Activated T-helper 17 cell treated with anti-CD3 and anti-CD28 coated beads, Interleukin-2, amount 50 U/mL, for 72 hours (primary cell): ENCODE measurements at regions not wholly inside any gene's neighbourhood (a gene's known extent, or its start where the extent isn't known, plus 50 kb on each side); places are given as distances from the start of the nearest gene placed in this dataset.

Experiments
- ATAC-seq: fragments of 150-1000 bp; cut with Tn5 transposase; replicated peaks from 2 replicates; pipeline ENCODE4 v1.10.0; 2021; ENCODE audit warnings: mild to moderate bottlenecking, moderate library complexity
- H3K27ac Mint-ChIP-seq: one replicate; pipeline ENCODE4 v1.8.0; 2022; ENCODE audit warnings: mixed read lengths
- H3K27me3 Mint-ChIP-seq: one replicate; pipeline ENCODE4 v1.8.0; 2022; ENCODE audit warnings: mixed read lengths
- H3K36me3 Mint-ChIP-seq: one replicate; pipeline ENCODE4 v1.8.0; 2022; ENCODE audit warnings: low read depth, mild to moderate bottlenecking, mixed read lengths
- H3K4me1 Mint-ChIP-seq: one replicate; pipeline ENCODE4 v1.8.0; 2022; ENCODE audit warnings: mixed read lengths
- H3K4me3 Mint-ChIP-seq: one replicate; pipeline ENCODE4 v1.8.0; 2022; ENCODE audit warnings: mild to moderate bottlenecking, mixed read lengths
- H3K9me3 Mint-ChIP-seq: one replicate; pipeline ENCODE4 v1.8.0; 2022; ENCODE audit warnings: mixed read lengths

GRCh38 chr7:50146692-50147091 is 53.6 kb upstream of the ZPBP start:
- no peak overlapping the region for H3K4me3 Mint-ChIP-seq
- no peak overlapping the region for H3K27ac Mint-ChIP-seq
- H3K27me3 Mint-ChIP-seq = no peaks in the 10 kb centered on the region
- ATAC-seq = no peak
- no peaks in the 10 kb centered on the region for H3K36me3 Mint-ChIP-seq
- H3K9me3 Mint-ChIP-seq = no peaks in the 10 kb centered on the region
- H3K4me1 Mint-ChIP-seq = peaks cover 16% of the 10 kb centered on the region

DNA sequence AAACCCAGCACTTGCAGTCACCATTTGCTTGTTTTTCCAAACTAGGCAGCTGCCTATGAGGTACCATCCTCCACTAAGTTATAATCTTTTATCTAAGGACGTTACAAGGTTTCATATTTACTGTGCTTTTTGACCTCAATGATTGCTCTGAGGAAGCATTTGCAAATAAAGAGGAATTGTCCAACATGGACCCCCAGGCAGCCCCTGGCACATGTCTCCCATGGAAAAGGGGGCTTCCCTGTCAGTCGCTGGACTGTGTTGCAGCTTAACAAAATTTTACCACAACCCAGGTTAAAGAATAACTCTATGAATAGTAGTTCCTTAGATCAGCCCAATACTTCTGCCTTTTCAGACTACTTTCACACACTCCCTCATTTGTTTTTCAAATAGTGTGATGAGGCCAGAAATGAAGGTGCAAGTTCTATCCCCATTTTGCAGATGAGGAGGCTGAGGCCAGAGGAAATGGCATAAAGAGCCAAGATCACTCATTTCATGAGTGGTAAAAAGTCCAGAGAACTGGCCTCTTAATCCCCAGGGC is 52.8 kb upstream of the ZPBP start:
- H3K9me3 Mint-ChIP-seq = no peaks in the 10 kb centered on the region
- H3K36me3 Mint-ChIP-seq = no peaks in the 10 kb centered on the region
- H3K27me3 Mint-ChIP-seq = no peaks in the 10 kb centered on the region
- H3K4me3 Mint-ChIP-seq = no peak overlapping the region
- no peak for ATAC-seq
- H3K27ac Mint-ChIP-seq = no peak overlapping the region
- peaks cover 16% of the 10 kb centered on the region for H3K4me1 Mint-ChIP-seq

- no peak overlapping the region for H3K4me3 Mint-ChIP-seq
- no peak overlapping the region for H3K27ac Mint-ChIP-seq
Observed at GRCh38 chr7:50145226-50145625, 52.2 kb upstream of the ZPBP start.

More at GRCh38 chr7:50145226-50145625, 52.2 kb upstream of the ZPBP start:
- no peaks in the 10 kb centered on the region for H3K27me3 Mint-ChIP-seq
- peaks cover 15% of the 10 kb centered on the region for H3K4me1 Mint-ChIP-seq
- ATAC-seq = peak; percentile 32
- no peaks in the 10 kb centered on the region for H3K9me3 Mint-ChIP-seq
- H3K36me3 Mint-ChIP-seq = no peaks in the 10 kb centered on the region
